ENCODE measurements at regions not wholly inside any gene's neighbourhood (a gene's known extent, or its start where the extent isn't known, plus 50 kb on each side); places are given as distances from the start of the nearest gene placed in this dataset.

GRCh38 chr6:145525038-145525437, 210.3 kb downstream of the EPM2A start:
- Histone ChIP-seq H3K4me1 (ENCODE audit: insufficient read depth, low read length) (no peaks in the 10 kb centered on the region), H3K9me3 (ENCODE audit: low read depth, low read length) (no peaks in the 10 kb centered on the region), H3K79me2 (ENCODE audit: insufficient read depth, low read length) (no peaks in the 10 kb centered on the region), H2AFZ (ENCODE audit: low read length) (no peak overlapping the region), H3K4me2 (ENCODE audit: insufficient read depth, low read length) (no peak overlapping the region), H3K27me3 (ENCODE audit: insufficient read depth, low read length) (no peaks in the 10 kb centered on the region), H3K36me3 (ENCODE audit: insufficient read depth, low read length) (no peaks in the 10 kb centered on the region), H4K20me1 (ENCODE audit: insufficient read depth, low read length) (no peaks in the 10 kb centered on the region), H3K4me3 (ENCODE audit: insufficient read depth, low read length) (no peak overlapping the region), H3K27ac (ENCODE audit: low read depth, low read length) (no peak overlapping the region)
- no peak for DNase-seq (ENCODE audit: insufficient read length, low spot score, missing footprints)
- TF ChIP-seq CTCF (IDR thresholded peaks at IDR 0.05; ENCODE audit: extremely low read depth, low read depth, low read length), result no peak

GRCh38 chr6:145529582-145529981, 205.7 kb downstream of the EPM2A start:
- H3K27me3 ChIP-seq (ENCODE audit: insufficient read depth, low read length), result no peaks in the 10 kb centered on the region
- H3K36me3 ChIP-seq (ENCODE audit: insufficient read depth, low read length), result no peaks in the 10 kb centered on the region
- no peak overlapping the region for H3K27ac ChIP-seq (ENCODE audit: low read depth, low read length)
- DNase-seq (ENCODE audit: insufficient read length, low spot score, missing footprints), result no peak
- H3K79me2 ChIP-seq (ENCODE audit: insufficient read depth, low read length), result no peaks in the 10 kb centered on the region
- H3K4me3 ChIP-seq (ENCODE audit: insufficient read depth, low read length), result no peak overlapping the region
- TF ChIP-seq CTCF (IDR thresholded peaks at IDR 0.05; ENCODE audit: extremely low read depth, low read depth, low read length), result no peak
- no peaks in the 10 kb centered on the region for H3K4me1 ChIP-seq (ENCODE audit: insufficient read depth, low read length)
- H3K9me3 ChIP-seq (ENCODE audit: low read depth, low read length), result no peaks in the 10 kb centered on the region
- H4K20me1 ChIP-seq (ENCODE audit: insufficient read depth, low read length), result no peaks in the 10 kb centered on the region
- no peak overlapping the region for H3K4me2 ChIP-seq (ENCODE audit: insufficient read depth, low read length)
- no peak overlapping the region for H2AFZ ChIP-seq (ENCODE audit: low read length)

GRCh38 chr6:145530454-145530853, 204.9 kb downstream of the EPM2A start:
- no peak overlapping the region for H2AFZ ChIP-seq (ENCODE audit: low read length)
- H3K36me3 ChIP-seq (ENCODE audit: insufficient read depth, low read length), result no peaks in the 10 kb centered on the region
- H3K79me2 ChIP-seq (ENCODE audit: insufficient read depth, low read length), result no peaks in the 10 kb centered on the region
- H3K4me3 ChIP-seq (ENCODE audit: insufficient read depth, low read length), result no peak overlapping the region
- H3K4me2 ChIP-seq (ENCODE audit: insufficient read depth, low read length), result no peak overlapping the region
- no peaks in the 10 kb centered on the region for H3K27me3 ChIP-seq (ENCODE audit: insufficient read depth, low read length)
- H3K4me1 ChIP-seq (ENCODE audit: insufficient read depth, low read length), result no peaks in the 10 kb centered on the region
- no peak for DNase-seq (ENCODE audit: insufficient read length, low spot score, missing footprints)
- H4K20me1 ChIP-seq (ENCODE audit: insufficient read depth, low read length), result no peaks in the 10 kb centered on the region
- no peaks in the 10 kb centered on the region for H3K9me3 ChIP-seq (ENCODE audit: low read depth, low read length)
- H3K27ac ChIP-seq (ENCODE audit: low read depth, low read length), result no peak overlapping the region
- no peak for TF ChIP-seq CTCF (IDR thresholded peaks at IDR 0.05; ENCODE audit: extremely low read depth, low read depth, low read length)

GRCh38 chr6:145531032-145531431, 204.3 kb downstream of the EPM2A start:
- DNase-seq (ENCODE audit: insufficient read length, low spot score, missing footprints), result no peak
- no peak overlapping the region for H3K4me3 ChIP-seq (ENCODE audit: insufficient read depth, low read length)
- H3K9me3 ChIP-seq (ENCODE audit: low read depth, low read length), result no peaks in the 10 kb centered on the region
- H3K36me3 ChIP-seq (ENCODE audit: insufficient read depth, low read length), result no peaks in the 10 kb centered on the region
- no peak overlapping the region for H3K27ac ChIP-seq (ENCODE audit: low read depth, low read length)
- no peaks in the 10 kb centered on the region for H3K79me2 ChIP-seq (ENCODE audit: insufficient read depth, low read length)
- H3K4me2 ChIP-seq (ENCODE audit: insufficient read depth, low read length), result no peak overlapping the region
- no peak for TF ChIP-seq CTCF (IDR thresholded peaks at IDR 0.05; ENCODE audit: extremely low read depth, low read depth, low read length)
- H2AFZ ChIP-seq (ENCODE audit: low read length), result no peak overlapping the region
- H3K27me3 ChIP-seq (ENCODE audit: insufficient read depth, low read length), result no peaks in the 10 kb centered on the region
- H4K20me1 ChIP-seq (ENCODE audit: insufficient read depth, low read length), result no peaks in the 10 kb centered on the region
- H3K4me1 ChIP-seq (ENCODE audit: insufficient read depth, low read length), result no peaks in the 10 kb centered on the region

Measured in osteoblast (primary cell).